AG09309 (cell line): ENCODE measurements at regions not wholly inside any gene's neighbourhood (a gene's known extent, or its start where the extent isn't known, plus 50 kb on each side); places are given as distances from the start of the nearest gene placed in this dataset.

ENCODE experiments used
- DNase-seq: peaks from one replicate; pipeline ENCODE4 v3.0.0-alpha.2; 2010; ENCODE audit warnings: low read depth
- H3K4me3 ChIP-seq: 2 replicates; pipeline ENCODE4 v1.5.1; 2011; ENCODE audit warnings: mild to moderate bottlenecking, low read depth, low read length, moderate library complexity; ENCODE audit not compliant: control insufficient read depth
- CTCF ChIP-seq: IDR thresholded peaks from 2 replicates; pipeline ENCODE4 v1.5.1; 2011; ENCODE audit warnings: mild to moderate bottlenecking, low read depth, low read length, inconsistent platforms; ENCODE audit not compliant: insufficient read depth, control insufficient read depth; ENCODE audit errors: missing control alignments

- H3K4me3 ChIP-seq = no peak overlapping the region
- no peak for TF ChIP-seq CTCF
- no peak for DNase-seq
Measured at GRCh38 chr4:20403290-20403689, 151.6 kb downstream of the SLIT2 start.

GRCh38 chr4:20403846-20404245 lies 152.1 kb downstream of the SLIT2 start:
- no peak overlapping the region for H3K4me3 ChIP-seq
- TF ChIP-seq CTCF = no peak
- DNase-seq = no peak

- no peak overlapping the region for H3K4me3 ChIP-seq
- no peak for TF ChIP-seq CTCF
- no peak for DNase-seq
Measured at GRCh38 chr4:20408611-20409010, 156.9 kb downstream of the SLIT2 start.

- H3K4me3 ChIP-seq = no peak overlapping the region
- TF ChIP-seq CTCF = no peak
- DNase-seq = no peak
Measured at GRCh38 chr4:20412072-20412471, 160.4 kb downstream of the SLIT2 start.

GRCh38 chr4:20416800-20417199 lies 165.1 kb downstream of the SLIT2 start:
- no peak overlapping the region for H3K4me3 ChIP-seq
- DNase-seq = no peak
- no peak for TF ChIP-seq CTCF

GRCh38 chr4:20418861-20419451 lies 167.3 kb downstream of the SLIT2 start:
- DNase-seq = peak; percentile 57
- TF ChIP-seq CTCF = peak; percentile 52
- H3K4me3 ChIP-seq = no peak overlapping the region
